ENCODE measurements at regions not wholly inside any gene's neighbourhood (a gene's known extent, or its start where the extent isn't known, plus 50 kb on each side); places are given as distances from the start of the nearest gene placed in this dataset.
"Not testable (repeated sequence)": the region's sequence is repeated elsewhere in the genome, so short reads cannot be mapped to it uniquely, and the experiment has no call there.

- H3K4me3 ChIP-seq (ENCODE audit: low read length in 3 of 3) = no peak overlapping the region
- no peak overlapping the region for H3K9ac ChIP-seq (ENCODE audit: low read depth in 1 of 3, low read length in 3 of 3)
- H3K27ac ChIP-seq (ENCODE audit: low read depth, low read length) = no peak overlapping the region
- H3K9me3 ChIP-seq (ENCODE audit: control insufficient read depth in 3 of 3, low read length in 3 of 3) = no peaks in the 10 kb centered on the region
- H3K36me3 ChIP-seq (ENCODE audit: control insufficient read depth in 3 of 3, insufficient read depth in 3 of 3, low read length in 3 of 3) = no peaks in the 10 kb centered on the region
- no peaks in the 10 kb centered on the region for H3K27me3 ChIP-seq (ENCODE audit: control insufficient read depth in 3 of 3, insufficient read depth in 3 of 3, low read length in 3 of 3)
- H3K4me1 ChIP-seq (ENCODE audit: control insufficient read depth in 3 of 3, insufficient read depth in 3 of 3, low read length in 3 of 3) = no peaks in the 10 kb centered on the region
These were observed 1515.2 kb downstream of the FAM181B start for GRCh38 chr11:81218440-81218839.

- Histone ChIP-seq H3K4me1 (ENCODE audit: control insufficient read depth in 3 of 3, insufficient read depth in 3 of 3, low read length in 3 of 3) (no peaks in the 10 kb centered on the region), H3K27me3 (ENCODE audit: control insufficient read depth in 3 of 3, insufficient read depth in 3 of 3, low read length in 3 of 3) (no peaks in the 10 kb centered on the region), H3K9me3 (ENCODE audit: control insufficient read depth in 3 of 3, low read length in 3 of 3) (no peaks in the 10 kb centered on the region), H3K27ac (ENCODE audit: low read depth, low read length) (no peak overlapping the region), H3K36me3 (ENCODE audit: control insufficient read depth in 3 of 3, insufficient read depth in 3 of 3, low read length in 3 of 3) (no peaks in the 10 kb centered on the region), H3K9ac (ENCODE audit: low read depth in 1 of 3, low read length in 3 of 3) (no peak overlapping the region), H3K4me3 (ENCODE audit: low read length in 3 of 3) (no peak overlapping the region)
These were observed 1522.6 kb downstream of the FAM181B start for GRCh38 chr11:81211050-81211449.

GRCh38 chr11:81207421-81208054 lies 1526.1 kb downstream of the FAM181B start:
- H3K4me1 ChIP-seq (ENCODE audit: control insufficient read depth in 3 of 3, insufficient read depth in 3 of 3, low read length in 3 of 3) = no peaks in the 10 kb centered on the region
- H3K9ac ChIP-seq (ENCODE audit: low read depth in 1 of 3, low read length in 3 of 3) = no peak overlapping the region
- no peak overlapping the region for H3K4me3 ChIP-seq (ENCODE audit: low read length in 3 of 3)
- no peaks in the 10 kb centered on the region for H3K9me3 ChIP-seq (ENCODE audit: control insufficient read depth in 3 of 3, low read length in 3 of 3)
- no peaks in the 10 kb centered on the region for H3K36me3 ChIP-seq (ENCODE audit: control insufficient read depth in 3 of 3, insufficient read depth in 3 of 3, low read length in 3 of 3)
- H3K27ac ChIP-seq (ENCODE audit: low read depth, low read length) = no peak overlapping the region
- H3K27me3 ChIP-seq (ENCODE audit: control insufficient read depth in 3 of 3, insufficient read depth in 3 of 3, low read length in 3 of 3) = no peaks in the 10 kb centered on the region

GRCh38 chr11:81203876-81204275 lies 1529.8 kb downstream of the FAM181B start:
- H3K9ac ChIP-seq (ENCODE audit: low read depth in 1 of 3, low read length in 3 of 3) = no peak overlapping the region
- no peaks in the 10 kb centered on the region for H3K27me3 ChIP-seq (ENCODE audit: control insufficient read depth in 3 of 3, insufficient read depth in 3 of 3, low read length in 3 of 3)
- no peaks in the 10 kb centered on the region for H3K4me1 ChIP-seq (ENCODE audit: control insufficient read depth in 3 of 3, insufficient read depth in 3 of 3, low read length in 3 of 3)
- no peaks in the 10 kb centered on the region for H3K9me3 ChIP-seq (ENCODE audit: control insufficient read depth in 3 of 3, low read length in 3 of 3)
- H3K36me3 ChIP-seq (ENCODE audit: control insufficient read depth in 3 of 3, insufficient read depth in 3 of 3, low read length in 3 of 3) = no peaks in the 10 kb centered on the region
- no peak overlapping the region for H3K4me3 ChIP-seq (ENCODE audit: low read length in 3 of 3)
- H3K27ac ChIP-seq (ENCODE audit: low read depth, low read length) = no peak overlapping the region

GRCh38 chr11:81197396-81197795 lies 1536.3 kb downstream of the FAM181B start:
- no peaks in the 10 kb centered on the region for H3K36me3 ChIP-seq (ENCODE audit: control insufficient read depth in 3 of 3, insufficient read depth in 3 of 3, low read length in 3 of 3)
- H3K4me3 ChIP-seq (ENCODE audit: low read length in 3 of 3) = no peak overlapping the region
- H3K4me1 ChIP-seq (ENCODE audit: control insufficient read depth in 3 of 3, insufficient read depth in 3 of 3, low read length in 3 of 3) = no peaks in the 10 kb centered on the region
- H3K9me3 ChIP-seq (ENCODE audit: control insufficient read depth in 3 of 3, low read length in 3 of 3) = peaks cover 0 to 2% (median 0%) of the 10 kb centered on the region in 3 donors
- no peak overlapping the region for H3K9ac ChIP-seq (ENCODE audit: low read depth in 1 of 3, low read length in 3 of 3)
- H3K27me3 ChIP-seq (ENCODE audit: control insufficient read depth in 3 of 3, insufficient read depth in 3 of 3, low read length in 3 of 3) = no peaks in the 10 kb centered on the region
- no peak overlapping the region for H3K27ac ChIP-seq (ENCODE audit: low read depth, low read length)

GRCh38 chr11:81192516-81192915 lies 1541.1 kb downstream of the FAM181B start:
- no peak overlapping the region for H3K27ac ChIP-seq (ENCODE audit: low read depth, low read length)
- no peaks in the 10 kb centered on the region for H3K36me3 ChIP-seq (ENCODE audit: control insufficient read depth in 3 of 3, insufficient read depth in 3 of 3, low read length in 3 of 3)
- H3K4me3 ChIP-seq (ENCODE audit: low read length in 3 of 3) = no peak overlapping the region
- H3K4me1 ChIP-seq (ENCODE audit: control insufficient read depth in 3 of 3, insufficient read depth in 3 of 3, low read length in 3 of 3) = no peaks in the 10 kb centered on the region
- H3K27me3 ChIP-seq (ENCODE audit: control insufficient read depth in 3 of 3, insufficient read depth in 3 of 3, low read length in 3 of 3) = no peaks in the 10 kb centered on the region
- H3K9me3 ChIP-seq (ENCODE audit: control insufficient read depth in 3 of 3, low read length in 3 of 3) = peaks cover 0 to 2% (median 0%) of the 10 kb centered on the region in 3 donors
- H3K9ac ChIP-seq (ENCODE audit: low read depth in 1 of 3, low read length in 3 of 3) = no peak overlapping the region

- Histone ChIP-seq H3K36me3 (ENCODE audit: control insufficient read depth in 3 of 3, insufficient read depth in 3 of 3, low read length in 3 of 3) (no peaks in the 10 kb centered on the region), H3K4me1 (ENCODE audit: control insufficient read depth in 3 of 3, insufficient read depth in 3 of 3, low read length in 3 of 3) (no peaks in the 10 kb centered on the region), H3K27me3 (ENCODE audit: control insufficient read depth in 3 of 3, insufficient read depth in 3 of 3, low read length in 3 of 3) (no peaks in the 10 kb centered on the region), H3K27ac (ENCODE audit: low read depth, low read length) (no peak overlapping the region), H3K4me3 (ENCODE audit: low read length in 3 of 3) (no peak overlapping the region), H3K9ac (ENCODE audit: low read depth in 1 of 3, low read length in 3 of 3) (no peak overlapping the region), H3K9me3 (ENCODE audit: control insufficient read depth in 3 of 3, low read length in 3 of 3) (no peaks in the 10 kb centered on the region)
These were observed 1543.1 kb downstream of the FAM181B start for GRCh38 chr11:81190546-81190945.

- H3K27ac ChIP-seq (ENCODE audit: low read depth, low read length); H3K9ac ChIP-seq (ENCODE audit: low read depth in 1 of 3, low read length in 3 of 3); H3K36me3 ChIP-seq (ENCODE audit: control insufficient read depth in 3 of 3, insufficient read depth in 3 of 3, low read length in 3 of 3); H3K4me3 ChIP-seq (ENCODE audit: low read length in 3 of 3); H3K9me3 ChIP-seq (ENCODE audit: control insufficient read depth in 3 of 3, low read length in 3 of 3); H3K4me1 ChIP-seq (ENCODE audit: control insufficient read depth in 3 of 3, insufficient read depth in 3 of 3, low read length in 3 of 3); H3K27me3 ChIP-seq (ENCODE audit: control insufficient read depth in 3 of 3, insufficient read depth in 3 of 3, low read length in 3 of 3): not testable (repeated sequence)
These were observed 1546.6 kb downstream of the FAM181B start for GRCh38 chr11:81187033-81187432.

GRCh38 chr11:81174646-81175330 lies 1558.9 kb downstream of the FAM181B start:
- no peaks in the 10 kb centered on the region for H3K9me3 ChIP-seq (ENCODE audit: control insufficient read depth in 3 of 3, low read length in 3 of 3)
- no peaks in the 10 kb centered on the region for H3K27me3 ChIP-seq (ENCODE audit: control insufficient read depth in 3 of 3, insufficient read depth in 3 of 3, low read length in 3 of 3)
- H3K36me3 ChIP-seq (ENCODE audit: control insufficient read depth in 3 of 3, insufficient read depth in 3 of 3, low read length in 3 of 3) = no peaks in the 10 kb centered on the region
- no peak overlapping the region for H3K4me3 ChIP-seq (ENCODE audit: low read length in 3 of 3)
- H3K27ac ChIP-seq (ENCODE audit: low read depth, low read length) = no peak overlapping the region
- no peak overlapping the region for H3K9ac ChIP-seq (ENCODE audit: low read depth in 1 of 3, low read length in 3 of 3)
- H3K4me1 ChIP-seq (ENCODE audit: control insufficient read depth in 3 of 3, insufficient read depth in 3 of 3, low read length in 3 of 3) = no peaks in the 10 kb centered on the region

- no peak overlapping the region for H3K4me3 ChIP-seq (ENCODE audit: low read length in 3 of 3)
- no peak overlapping the region for H3K9ac ChIP-seq (ENCODE audit: low read depth in 1 of 3, low read length in 3 of 3)
- H3K4me1 ChIP-seq (ENCODE audit: control insufficient read depth in 3 of 3, insufficient read depth in 3 of 3, low read length in 3 of 3) = no peaks in the 10 kb centered on the region
- H3K36me3 ChIP-seq (ENCODE audit: control insufficient read depth in 3 of 3, insufficient read depth in 3 of 3, low read length in 3 of 3) = no peaks in the 10 kb centered on the region
- no peak overlapping the region for H3K27ac ChIP-seq (ENCODE audit: low read depth, low read length)
- no peaks in the 10 kb centered on the region for H3K9me3 ChIP-seq (ENCODE audit: control insufficient read depth in 3 of 3, low read length in 3 of 3)
- H3K27me3 ChIP-seq (ENCODE audit: control insufficient read depth in 3 of 3, insufficient read depth in 3 of 3, low read length in 3 of 3) = no peaks in the 10 kb centered on the region
These were observed 1568.5 kb downstream of the FAM181B start for GRCh38 chr11:81165164-81165563.
